HCT116 (cell line): ENCODE measurements at regions not wholly inside any gene's neighbourhood (a gene's known extent, or its start where the extent isn't known, plus 50 kb on each side); places are given as distances from the start of the nearest gene placed in this dataset.
"Not testable (repeated sequence)": the region's sequence is repeated elsewhere in the genome, so short reads cannot be mapped to it uniquely, and the experiment has no call there.

Experiments
- ATAC-seq: fragments of 200-7000 bp; cut with Tn5 transposase; 2 replicates; pipeline ENCODE4 v1.9.1; 2020; ENCODE audit warnings: mild to moderate bottlenecking, moderate library complexity
- BruUV-seq: library from RNA; stranded (reverse); fragments of 400-500 nt; replicated peaks from 2 replicates; lab custom pipeline; 2021; lab: Mats Ljungman, UMichigan
- CTCF ChIA-PET: fragments of 300-600 bp; sonication (Branson Sonifier 250); formaldehyde crosslinking; loops from one replicate; lab custom pipeline; 2021; ENCODE audit warnings: antibody characterized with exemption; lab: Charles Lee
- POLR2A ChIA-PET: fragments of 300-600, 350-600 bp; sonication (Branson Sonifier 250); formaldehyde crosslinking; loops from one replicate; lab custom pipeline; 2021; ENCODE audit warnings: antibody characterized with exemption; lab: Charles Lee
- RAD21 ChIA-PET, 2 experiments: fragments of 300-600 bp; sonication (Branson Sonifier 250); formaldehyde crosslinking; loops; one replicate each; lab custom pipeline; 2023; ENCODE audit warnings: low total read pairs in 2 of 2; ENCODE audit not compliant: uncharacterized antibody in 2 of 2, unreplicated experiment in 2 of 2, low non-redundant PET in 1 of 2; lab: Charles Lee
- DNase-seq: peaks from one replicate; pipeline ENCODE4 v3.0.0-alpha.2; 2010; ENCODE audit warnings: low read depth, low spot score
- H2AFZ ChIP-seq: fragments of 200-600 bp; shearing (Covaris generic), sonication (generic); 2 replicates; pipeline ENCODE4 v1.6.1; 2017; ENCODE audit warnings: low read depth, mixed run types, mixed read lengths, antibody characterized with exemption, low read length; ENCODE audit not compliant: poor library complexity, severe bottlenecking
- H3K27ac ChIP-seq: 2 replicates; pipeline ENCODE4 v1.5.1; 2012; ENCODE audit warnings: low read depth, low read length
- H3K27me3 ChIP-seq: fragments of 200-600 bp; sonication (generic); 2 replicates; pipeline ENCODE4 v1.6.1; 2016; ENCODE audit warnings: mixed run types, low read length, mixed read lengths; ENCODE audit not compliant: insufficient read depth
- H3K36me3 ChIP-seq, 2 experiments: fragments of 200-500 bp in 1 of 2; fragments of 200-600 bp in 1 of 2; sonication (Bioruptor generic) in 1 of 2; sonication (generic) in 1 of 2; 2 replicates each; pipeline versions ENCODE4 v1.5.1 to v1.6.1; 2014 to 2016; ENCODE audit warnings: low read length in 2 of 2, inconsistent platforms in 1 of 2, mixed read lengths in 1 of 2, mixed run types in 1 of 2; ENCODE audit not compliant: insufficient read depth in 2 of 2, control insufficient read depth in 1 of 2
- H3K4me1 ChIP-seq, 2 experiments: fragments of 200-600 bp in 1 of 2; sonication (generic) in 1 of 2; 2 replicates each; pipeline versions ENCODE4 v1.5.1 to v1.6.1; 2012 to 2017; ENCODE audit warnings: low read length in 2 of 2, inconsistent platforms in 1 of 2, mild to moderate bottlenecking in 1 of 2, mixed read lengths in 1 of 2, mixed run types in 1 of 2, moderate library complexity in 1 of 2; ENCODE audit not compliant: insufficient read depth in 2 of 2, control insufficient read depth in 1 of 2
- H3K4me2 ChIP-seq: fragments of 200-600 bp; sonication (generic); 2 replicates; pipeline ENCODE4 v1.6.1; 2017; ENCODE audit warnings: mixed run types, low read length, mixed read lengths
- H3K4me3 ChIP-seq, 2 experiments: fragments of 200-600 bp in 1 of 2; sonication (generic) in 1 of 2; replicated peaks in 1 of 2; 2 replicates each; pipeline ENCODE4 v1.5.1; 2011 to 2016; ENCODE audit warnings: low read length in 2 of 2, control low read depth in 1 of 2, low read depth in 1 of 2, mild to moderate bottlenecking in 1 of 2, mixed read lengths in 1 of 2, mixed run types in 1 of 2
- H3K79me2 ChIP-seq: fragments of 200-600 bp; sonication (generic); 2 replicates; pipeline ENCODE4 v1.6.1; 2017; ENCODE audit warnings: mild to moderate bottlenecking, mixed run types, low read length, moderate library complexity, mixed read lengths; ENCODE audit not compliant: insufficient read depth
- H3K9ac ChIP-seq: fragments of 200-600 bp; sonication (generic); 2 replicates; pipeline ENCODE4 v1.6.1; 2016; ENCODE audit warnings: low read length, mixed read lengths
- H3K9me2 ChIP-seq: fragments of 200-600 bp; sonication (generic), shearing (Covaris generic); 2 replicates; pipeline ENCODE4 v1.6.1; 2017; ENCODE audit warnings: mixed run types, mild to moderate bottlenecking, moderate library complexity; ENCODE audit not compliant: insufficient read depth
- H3K9me3 ChIP-seq, 2 experiments: fragments of 200-500 bp in 1 of 2; fragments of 200-600 bp in 1 of 2; sonication (Bioruptor generic) in 1 of 2; sonication (generic) in 1 of 2; 2 replicates each; pipeline ENCODE4 v1.6.1; 2014 to 2017; ENCODE audit warnings: low read length in 2 of 2, mixed read lengths in 2 of 2, inconsistent platforms in 1 of 2, low read depth in 1 of 2, mild to moderate bottlenecking in 1 of 2, mixed run types in 1 of 2, moderate library complexity in 1 of 2; ENCODE audit not compliant: control insufficient read depth in 1 of 2, insufficient read depth in 1 of 2
- H4K20me1 ChIP-seq: fragments of 200-600 bp; sonication (generic), shearing (Covaris generic); 2 replicates; pipeline ENCODE4 v1.6.1; 2017; ENCODE audit warnings: mixed run types, mild to moderate bottlenecking, moderate library complexity; ENCODE audit not compliant: insufficient read depth
- intact Hi-C: fragments of 100-400 bp; cut with micrococcal nuclease; formaldehyde crosslinking; loops from 2 replicates; pipeline ENCODE4 v1.10.0; 2022

- H3K36me3 ChIP-seq, H3K79me2 ChIP-seq, H3K27ac ChIP-seq, DNase-seq, H3K9me3 ChIP-seq, H2AFZ ChIP-seq, ATAC-seq, H3K4me2 ChIP-seq, H3K4me3 ChIP-seq, H3K9me2 ChIP-seq, H3K9ac ChIP-seq, BruUV-seq, intact Hi-C loops, H3K27me3 ChIP-seq, CTCF ChIA-PET, H4K20me1 ChIP-seq, H3K4me1 ChIP-seq, RAD21 ChIA-PET, POLR2A ChIA-PET: not testable (repeated sequence)
Measured at GRCh38 chr7:66456431-66456830, 172.2 kb upstream of the KCTD7 start.

GRCh38 chr7:66458991-66459390 lies 169.7 kb upstream of the KCTD7 start:
- H3K4me3 ChIP-seq, ATAC-seq, H3K27ac ChIP-seq, H3K4me1 ChIP-seq, H3K36me3 ChIP-seq, H4K20me1 ChIP-seq, H3K79me2 ChIP-seq, H3K27me3 ChIP-seq, CTCF ChIA-PET, RAD21 ChIA-PET, H3K9me2 ChIP-seq, H2AFZ ChIP-seq, intact Hi-C loops, POLR2A ChIA-PET, H3K9ac ChIP-seq, BruUV-seq, H3K4me2 ChIP-seq, DNase-seq, H3K9me3 ChIP-seq: not testable (repeated sequence)

- H3K9me3 ChIP-seq, BruUV-seq, H3K9ac ChIP-seq, H3K4me3 ChIP-seq, POLR2A ChIA-PET, H3K27ac ChIP-seq, H2AFZ ChIP-seq, H3K9me2 ChIP-seq, H3K36me3 ChIP-seq, H3K27me3 ChIP-seq, DNase-seq, ATAC-seq, RAD21 ChIA-PET, H3K79me2 ChIP-seq, intact Hi-C loops, H3K4me2 ChIP-seq, H3K4me1 ChIP-seq, CTCF ChIA-PET, H4K20me1 ChIP-seq: not testable (repeated sequence)
Measured at GRCh38 chr7:66459783-66460413, 168.8 kb upstream of the KCTD7 start.
